SK-N-SH (cell line): ENCODE measurements at regions not wholly inside any gene's neighbourhood (a gene's known extent, or its start where the extent isn't known, plus 50 kb on each side); places are given as distances from the start of the nearest gene placed in this dataset.

ENCODE experiments used
- CTCF ChIA-PET: fragments of 300-600, 350-600 bp; formaldehyde crosslinking; extraction: SDS; loops from one replicate; lab custom pipeline; 2021; lab: Yijun Ruan, JAX
- POLR2A ChIA-PET: fragments of 350-600 bp; sonication (Branson Sonifier 250); formaldehyde crosslinking; extraction: SDS; loops from one replicate; lab custom pipeline; 2020; ENCODE audit warnings: antibody characterized with exemption, inconsistent platforms; lab: Yijun Ruan, JAX
- DNase-seq: peaks from one replicate; pipeline ENCODE4 v3.0.0; 2012
- H2AFZ ChIP-seq: fragments of 200-600 bp; sonication (generic); 2 replicates; pipeline ENCODE4 v1.8.1; 2016; ENCODE audit warnings: antibody characterized with exemption, mild to moderate bottlenecking, low read depth
- H3F3A ChIP-seq: fragments of 200-600 bp; sonication (generic); replicated peaks from 2 replicates; pipeline ENCODE3; 2016; ENCODE audit warnings: antibody characterized with exemption, mild to moderate bottlenecking; ENCODE audit not compliant: insufficient read depth
- H3K27ac ChIP-seq, 2 experiments: fragments of 200-500 bp in 1 of 2; fragments of 200-600 bp in 1 of 2; sonication (Bioruptor generic) in 1 of 2; sonication (generic), shearing (Covaris generic) in 1 of 2; 2 replicates each; pipeline versions ENCODE4 v1.5.1 to v1.6.1; 2014 to 2016; ENCODE audit warnings: low read depth in 2 of 2, inconsistent platforms in 1 of 2, low read length in 1 of 2, mild to moderate bottlenecking in 1 of 2, mixed read lengths in 1 of 2
- H3K27me3 ChIP-seq: fragments of 200-600 bp; sonication (generic), shearing (Covaris generic); 2 replicates; pipeline ENCODE4 v1.6.1; 2016; ENCODE audit warnings: mixed run types; ENCODE audit not compliant: insufficient read depth
- H3K36me3 ChIP-seq, 2 experiments: fragments of 200-500 bp in 1 of 2; fragments of 200-600 bp in 1 of 2; sonication (Bioruptor generic) in 1 of 2; sonication (generic) in 1 of 2; replicated peaks in 1 of 2; 2 replicates each; pipeline versions ENCODE3 to v1.5.1; 2014 to 2016; ENCODE audit warnings: low read length in 1 of 2, mild to moderate bottlenecking in 1 of 2; ENCODE audit not compliant: insufficient read depth in 2 of 2, control insufficient read depth in 1 of 2
- H3K4me1 ChIP-seq, 2 experiments: fragments of 200-500 bp in 1 of 2; fragments of 200-600 bp in 1 of 2; sonication (Bioruptor generic) in 1 of 2; sonication (generic), shearing (Covaris generic) in 1 of 2; 2 replicates each; pipeline versions ENCODE4 v1.5.1 to v1.6.1; 2014 to 2016; ENCODE audit warnings: low read depth in 1 of 2, low read length in 1 of 2, mixed run types in 1 of 2; ENCODE audit not compliant: insufficient read depth in 2 of 2, control insufficient read depth in 1 of 2
- H3K4me2 ChIP-seq: fragments of 200-600 bp; sonication (generic), shearing (Covaris generic); 2 replicates; pipeline ENCODE4 v1.6.1; 2017; ENCODE audit warnings: mixed run types
- H3K4me3 ChIP-seq, 2 experiments: fragments of 200-500 bp in 1 of 2; fragments of 200-600 bp in 1 of 2; sonication (Bioruptor generic) in 1 of 2; sonication (generic), shearing (Covaris generic) in 1 of 2; 2 replicates each; pipeline versions ENCODE4 v1.5.1 to v1.8.1; 2014 to 2016; ENCODE audit warnings: low read depth in 2 of 2, inconsistent platforms in 1 of 2, low read length in 1 of 2, mild to moderate bottlenecking in 1 of 2, mixed read lengths in 1 of 2, moderate library complexity in 1 of 2
- H3K79me2 ChIP-seq: fragments of 200-600 bp; sonication (generic); 2 replicates; pipeline ENCODE4 v1.8.1; 2017; ENCODE audit warnings: mild to moderate bottlenecking; ENCODE audit not compliant: insufficient read depth
- H3K9ac ChIP-seq: fragments of 200-600 bp; sonication (generic); 2 replicates; pipeline ENCODE4 v1.6.1; 2017; ENCODE audit warnings: mixed run types
- H3K9me2 ChIP-seq: fragments of 200-600 bp; sonication (generic); 2 replicates; pipeline ENCODE4 v1.6.1; 2017; ENCODE audit warnings: mixed run types
- H3K9me3 ChIP-seq: fragments of 200-600 bp; sonication (generic); 2 replicates; pipeline ENCODE4 v1.6.1; 2017; ENCODE audit warnings: mixed run types, mild to moderate bottlenecking, moderate library complexity
- H4K20me1 ChIP-seq: fragments of 200-600 bp; sonication (generic); 2 replicates; pipeline ENCODE4 v1.6.1; 2017; ENCODE audit warnings: mild to moderate bottlenecking, mixed run types; ENCODE audit not compliant: insufficient read depth
- CHD2 ChIP-seq: fragments of 150-350 bp; IDR thresholded peaks from 2 replicates; pipeline ENCODE4 v1.6.1; 2018; ENCODE audit warnings: low read length; ENCODE audit not compliant: partially characterized antibody
- EP300 ChIP-seq, 2 experiments: IDR thresholded peaks; 2 replicates each; pipeline versions ENCODE4 v1.4.0 to v1.6.1; 2012; ENCODE audit warnings: borderline replicate concordance in 1 of 2, low read depth in 1 of 2, low read length in 1 of 2
- EZH2phosphoT487 ChIP-seq: fragments of 200-600 bp; sonication (generic); IDR thresholded peaks from 2 replicates; pipeline ENCODE4 v1.6.1; 2017; ENCODE audit warnings: low read depth, mixed run types, mild to moderate bottlenecking, antibody characterized with exemption, moderate library complexity, borderline replicate concordance
- FOXM1 ChIP-seq: IDR thresholded peaks from 2 replicates; pipeline ENCODE4 v1.4.0; 2012; ENCODE audit warnings: low read depth, mild to moderate bottlenecking
- GABPA ChIP-seq: IDR thresholded peaks from 2 replicates; pipeline ENCODE4 v1.4.0; 2012; ENCODE audit warnings: low read depth, mild to moderate bottlenecking
- GATA2 ChIP-seq: sonication (generic); formaldehyde crosslinking; IDR thresholded peaks from 2 replicates; pipeline ENCODE4 v1.5.0; 2020; ENCODE audit warnings: mild to moderate bottlenecking, missing genetic modification reagents
- JUND ChIP-seq: IDR thresholded peaks from 2 replicates; pipeline ENCODE4 v1.4.0; 2012
- NFIC ChIP-seq: IDR thresholded peaks from 2 replicates; pipeline ENCODE4 v1.4.0; 2012; ENCODE audit warnings: borderline replicate concordance
- NRF1 ChIP-seq: IDR thresholded peaks from 2 replicates; pipeline ENCODE4 v1.6.1; 2012; ENCODE audit warnings: low read depth, mild to moderate bottlenecking, low read length
- RCOR1 ChIP-seq: fragments of 150-350 bp; IDR thresholded peaks from 2 replicates; pipeline ENCODE4 v1.6.1; 2017; ENCODE audit warnings: antibody characterized with exemption, low read length
- RFX5 ChIP-seq: IDR thresholded peaks from 2 replicates; pipeline ENCODE4 v1.6.1; 2012; ENCODE audit warnings: mild to moderate bottlenecking, improper control_type of control experiment, low read length
- SMC3 ChIP-seq: IDR thresholded peaks from 2 replicates; pipeline ENCODE4 v1.6.1; 2012; ENCODE audit warnings: low read depth, low read length, improper control_type of control experiment
- WGBS: methylation state at CpG from one replicate; pipeline ENCODE4 v1.1.6; 2017; ENCODE audit warnings: low lambda C conversion rate; 5-methylcytosine and 5-hydroxymethylcytosine counted together
- TF ChIP-seq, protein P1 (sequence below): fragments of 200-600 bp; sonication (generic); IDR thresholded peaks from 2 replicates; pipeline ENCODE4 v1.6.1; 2017; ENCODE audit warnings: antibody characterized with exemption, mild to moderate bottlenecking, moderate library complexity
- TF ChIP-seq, protein P2 (sequence below): fragments of 150-350 bp; IDR thresholded peaks from 2 replicates; pipeline ENCODE4 v1.6.1; 2016; ENCODE audit warnings: mild to moderate bottlenecking, low read depth, low read length
- TF ChIP-seq, protein P3 (sequence below): fragments of 150-350 bp; IDR thresholded peaks from 2 replicates; pipeline ENCODE4 v1.6.1; 2017; ENCODE audit warnings: antibody characterized with exemption, low read length, low read depth, borderline replicate concordance

DNA sequence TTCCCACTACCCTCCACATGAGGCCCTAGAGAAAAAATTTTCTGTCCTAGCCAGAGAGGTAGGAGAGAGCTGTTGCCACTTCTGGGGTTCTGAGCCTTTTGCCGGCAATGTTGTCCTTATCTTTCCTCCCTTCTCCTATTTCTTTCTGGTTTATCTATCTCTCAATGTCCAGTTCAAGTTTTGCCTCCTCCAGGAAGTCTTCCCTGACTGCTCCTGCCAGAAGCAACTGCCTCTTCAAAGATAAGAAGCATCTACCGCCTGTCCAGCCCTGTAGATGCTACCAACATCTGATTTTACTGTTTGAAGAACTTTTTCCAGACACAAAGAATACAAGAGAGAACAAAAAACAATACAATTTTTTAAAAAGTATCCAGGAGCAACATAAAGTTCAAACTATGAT, 220.8 kb upstream of the KLHL29 start:
- DNase-seq, result no peak
- Histone ChIP-seq H2AFZ (no peak overlapping the region), H3K4me3 (no peak overlapping the region), H3K79me2 (no peaks in the 10 kb centered on the region), H3K4me2 (no peak overlapping the region), H4K20me1 (no peaks in the 10 kb centered on the region), H3K27me3 (no peaks in the 10 kb centered on the region), H3K27ac (no peak overlapping the region), H3K9ac (no peak overlapping the region), H3K36me3 (no peaks in the 10 kb centered on the region), H3K9me2 (no peaks in the 10 kb centered on the region), H3K4me1 (peaks cover 0 to 5% of the 10 kb centered on the region in 2 experiments; a peak in 1 of 4 replicates), H3K9me3 (no peaks in the 10 kb centered on the region), H3F3A (no peaks in the 10 kb centered on the region)
- no peak for TF ChIP-seq FOXM1
- TF ChIP-seq GATA2 (CRISPR knock-in tag), result no peak
- TF ChIP-seq JUND, result no peak
- no peak for TF ChIP-seq NFIC
- no peak for TF ChIP-seq NRF1
- TF ChIP-seq, protein P1, sequence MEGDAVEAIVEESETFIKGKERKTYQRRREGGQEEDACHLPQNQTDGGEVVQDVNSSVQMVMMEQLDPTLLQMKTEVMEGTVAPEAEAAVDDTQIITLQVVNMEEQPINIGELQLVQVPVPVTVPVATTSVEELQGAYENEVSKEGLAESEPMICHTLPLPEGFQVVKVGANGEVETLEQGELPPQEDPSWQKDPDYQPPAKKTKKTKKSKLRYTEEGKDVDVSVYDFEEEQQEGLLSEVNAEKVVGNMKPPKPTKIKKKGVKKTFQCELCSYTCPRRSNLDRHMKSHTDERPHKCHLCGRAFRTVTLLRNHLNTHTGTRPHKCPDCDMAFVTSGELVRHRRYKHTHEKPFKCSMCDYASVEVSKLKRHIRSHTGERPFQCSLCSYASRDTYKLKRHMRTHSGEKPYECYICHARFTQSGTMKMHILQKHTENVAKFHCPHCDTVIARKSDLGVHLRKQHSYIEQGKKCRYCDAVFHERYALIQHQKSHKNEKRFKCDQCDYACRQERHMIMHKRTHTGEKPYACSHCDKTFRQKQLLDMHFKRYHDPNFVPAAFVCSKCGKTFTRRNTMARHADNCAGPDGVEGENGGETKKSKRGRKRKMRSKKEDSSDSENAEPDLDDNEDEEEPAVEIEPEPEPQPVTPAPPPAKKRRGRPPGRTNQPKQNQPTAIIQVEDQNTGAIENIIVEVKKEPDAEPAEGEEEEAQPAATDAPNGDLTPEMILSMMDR, result no peak
- no peak for TF ChIP-seq GABPA
- TF ChIP-seq, protein P2, sequence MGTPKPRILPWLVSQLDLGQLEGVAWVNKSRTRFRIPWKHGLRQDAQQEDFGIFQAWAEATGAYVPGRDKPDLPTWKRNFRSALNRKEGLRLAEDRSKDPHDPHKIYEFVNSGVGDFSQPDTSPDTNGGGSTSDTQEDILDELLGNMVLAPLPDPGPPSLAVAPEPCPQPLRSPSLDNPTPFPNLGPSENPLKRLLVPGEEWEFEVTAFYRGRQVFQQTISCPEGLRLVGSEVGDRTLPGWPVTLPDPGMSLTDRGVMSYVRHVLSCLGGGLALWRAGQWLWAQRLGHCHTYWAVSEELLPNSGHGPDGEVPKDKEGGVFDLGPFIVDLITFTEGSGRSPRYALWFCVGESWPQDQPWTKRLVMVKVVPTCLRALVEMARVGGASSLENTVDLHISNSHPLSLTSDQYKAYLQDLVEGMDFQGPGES, result no peak
- no peak for TF ChIP-seq EP300 (IDR thresholded peaks at IDR 0.05; ENCODE audit: borderline replicate concordance in 1 of 2, low read depth in 1 of 2, low read length in 1 of 2)
- TF ChIP-seq, protein P3, sequence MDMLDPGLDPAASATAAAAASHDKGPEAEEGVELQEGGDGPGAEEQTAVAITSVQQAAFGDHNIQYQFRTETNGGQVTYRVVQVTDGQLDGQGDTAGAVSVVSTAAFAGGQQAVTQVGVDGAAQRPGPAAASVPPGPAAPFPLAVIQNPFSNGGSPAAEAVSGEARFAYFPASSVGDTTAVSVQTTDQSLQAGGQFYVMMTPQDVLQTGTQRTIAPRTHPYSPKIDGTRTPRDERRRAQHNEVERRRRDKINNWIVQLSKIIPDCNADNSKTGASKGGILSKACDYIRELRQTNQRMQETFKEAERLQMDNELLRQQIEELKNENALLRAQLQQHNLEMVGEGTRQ, result no peak
- TF ChIP-seq EZH2phosphoT487, result no peak
- TF ChIP-seq RCOR1, result no peak
- TF ChIP-seq RFX5, result no peak
- no peak for TF ChIP-seq CHD2
- no peak for TF ChIP-seq SMC3
- ChIA-PET POLR2A (no interaction called here), CTCF (interaction anchor here (0.6 kb wide), 1 partner anchor 752 kb away, joined by 3 read pairs; no protein-coding TSS in a partner anchor)
- WGBS, result 26% methylated on average over 2 of the region's 2 CpGs

DNA sequence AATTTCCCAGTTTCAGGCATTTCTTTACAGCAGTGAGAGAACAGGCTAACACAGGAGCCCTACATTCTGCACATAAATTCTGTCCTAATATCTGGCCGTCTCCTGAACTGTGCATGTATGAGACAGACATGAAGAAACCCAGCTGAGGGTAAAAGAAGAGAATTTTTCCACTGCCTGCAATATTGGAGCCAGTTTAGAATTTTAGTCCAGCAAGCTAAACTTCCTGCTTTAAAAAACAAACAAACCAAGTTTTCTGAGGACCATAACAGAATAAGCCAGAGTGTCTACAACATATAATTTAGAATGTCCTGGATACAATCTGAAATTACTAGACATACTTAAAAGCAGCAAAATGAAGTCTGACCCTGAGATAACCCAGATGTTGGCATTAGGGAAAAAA, 215.1 kb upstream of the KLHL29 start:
- Histone ChIP-seq H3K27ac (no peak overlapping the region), H3F3A (no peaks in the 10 kb centered on the region)
- 6% methylated on average over 1 of the region's 1 CpG for WGBS
- no peak for TF ChIP-seq CHD2
- TF ChIP-seq RFX5, result no peak
- TF ChIP-seq, protein P3, result no peak
- TF ChIP-seq, protein P2, result no peak
- TF ChIP-seq, all 33 proteins: peak for 0
- no peak overlapping the region for H3K9ac ChIP-seq
- no peaks in the 10 kb centered on the region for H4K20me1 ChIP-seq
- POLR2A ChIA-PET, result no interaction called here
- H3K36me3 ChIP-seq, result no peaks in the 10 kb centered on the region
- H3K9me2 ChIP-seq, result no peaks in the 10 kb centered on the region
- H3K9me3 ChIP-seq, result no peaks in the 10 kb centered on the region
- no peaks in the 10 kb centered on the region for H3K4me1 ChIP-seq
- CTCF ChIA-PET, result interaction anchor here (1.0 to 1.2 kb wide), 2 partner anchors 8 to 12 kb away, joined by 3 to 4 read pairs; no protein-coding TSS in a partner anchor
- H3K4me3 ChIP-seq, result no peak overlapping the region
- no peak for DNase-seq
- no peaks in the 10 kb centered on the region for H3K79me2 ChIP-seq
- no peak overlapping the region for H3K4me2 ChIP-seq
- no peak overlapping the region for H2AFZ ChIP-seq
- no peaks in the 10 kb centered on the region for H3K27me3 ChIP-seq
